HG03558 (cell line): ENCODE measurements at regions not wholly inside any gene's neighbourhood (a gene's known extent, or its start where the extent isn't known, plus 50 kb on each side); places are given as distances from the start of the nearest gene placed in this dataset.

Experiments used
- ATAC-seq: cut with Tn5 transposase; IDR thresholded peaks from one replicate; pipeline ENCODE4 v1.9.1; 2021; ENCODE audit warnings: moderate number of reproducible peaks; ENCODE audit not compliant: unreplicated experiment; ENCODE audit errors: extremely low read depth

DNA sequence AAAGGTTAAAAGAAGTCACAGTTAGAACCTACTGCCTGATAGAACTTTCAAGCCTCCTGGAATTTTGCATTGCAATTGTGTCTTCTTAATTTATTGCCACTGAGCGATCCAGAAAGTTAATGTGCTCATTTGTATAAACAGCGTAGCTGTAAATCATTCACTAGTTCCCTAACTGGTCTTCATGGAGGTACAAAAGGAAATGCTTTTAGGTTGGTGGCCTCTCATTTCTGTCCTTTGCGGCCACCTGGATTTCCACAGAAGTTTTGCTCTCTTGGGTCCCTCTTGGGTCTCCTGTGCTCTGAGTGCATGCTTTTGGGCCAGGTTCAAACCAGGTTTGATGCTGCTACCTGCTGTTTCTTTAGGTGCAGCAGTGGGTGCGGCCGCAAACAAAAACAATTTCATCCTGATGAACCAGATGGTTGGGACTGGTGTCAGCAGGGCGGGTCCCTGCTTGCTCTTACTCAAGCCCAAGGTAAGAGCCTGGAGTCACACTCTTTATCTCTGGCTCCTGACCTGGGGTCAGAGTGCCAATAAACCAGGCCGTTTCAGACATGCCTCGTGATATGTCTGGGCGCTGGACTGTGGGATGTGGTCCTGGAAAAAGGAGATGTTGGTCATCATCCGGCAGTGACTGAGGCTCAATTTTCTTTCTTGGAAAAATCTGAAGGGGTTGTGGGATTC lies 270.1 kb downstream of the PTTG2 start:
- no peak for ATAC-seq

DNA sequence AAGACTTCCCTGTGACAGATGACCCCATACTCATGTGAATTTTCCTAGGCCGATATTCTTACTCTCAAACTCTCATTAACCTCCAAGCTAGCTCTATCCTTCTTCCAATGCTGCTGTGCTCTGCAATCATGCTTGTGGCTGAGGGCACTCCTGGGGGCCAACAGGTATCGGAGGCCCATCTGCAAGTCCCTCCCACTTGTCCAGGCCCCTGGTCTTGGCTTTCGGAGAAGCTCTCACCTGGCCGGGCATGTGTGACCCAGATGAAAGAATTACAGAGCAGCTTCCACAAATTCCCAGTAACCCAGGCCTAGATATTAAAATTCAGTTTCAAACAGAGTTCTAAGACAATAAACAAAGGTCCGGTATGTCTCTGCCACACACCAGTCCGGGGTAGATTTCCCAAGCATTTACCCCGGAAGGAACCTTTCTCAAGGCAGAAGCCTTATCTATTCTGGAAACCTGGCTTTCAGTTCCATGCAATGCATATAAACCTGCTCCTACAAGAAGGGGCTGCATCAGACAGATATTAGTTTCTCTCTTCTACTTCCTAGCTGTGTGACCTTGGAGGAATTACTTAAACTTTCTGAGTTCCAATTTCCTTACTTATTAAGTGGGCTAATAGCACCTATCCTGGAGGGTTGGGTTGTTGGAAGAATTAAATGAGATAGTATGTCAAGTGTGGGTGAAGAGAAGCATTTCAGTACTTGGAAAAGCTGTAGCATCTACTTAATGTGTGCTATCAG lies 270.8 kb downstream of the PTTG2 start:
- no peak for ATAC-seq

DNA sequence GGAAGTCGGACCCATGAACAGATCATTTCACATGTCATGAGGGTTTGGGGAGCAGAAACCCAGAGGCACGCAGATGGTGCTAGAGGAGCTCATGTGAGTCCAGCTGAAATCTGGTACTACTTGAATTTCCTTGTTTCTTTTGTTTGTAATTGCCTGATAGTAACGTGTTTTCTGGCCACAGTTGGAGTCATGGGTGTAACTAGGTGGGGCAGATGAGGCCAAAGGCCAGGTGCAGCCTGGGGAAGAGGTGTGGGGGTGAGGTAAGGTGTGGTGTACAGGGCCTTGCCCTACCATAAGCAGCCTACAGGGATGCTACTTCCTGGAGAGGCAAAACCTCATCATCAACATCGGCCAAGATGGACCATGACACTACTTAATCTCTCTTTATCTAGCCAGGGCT lies 271.4 kb downstream of the PTTG2 start:
- ATAC-seq = no peak

DNA sequence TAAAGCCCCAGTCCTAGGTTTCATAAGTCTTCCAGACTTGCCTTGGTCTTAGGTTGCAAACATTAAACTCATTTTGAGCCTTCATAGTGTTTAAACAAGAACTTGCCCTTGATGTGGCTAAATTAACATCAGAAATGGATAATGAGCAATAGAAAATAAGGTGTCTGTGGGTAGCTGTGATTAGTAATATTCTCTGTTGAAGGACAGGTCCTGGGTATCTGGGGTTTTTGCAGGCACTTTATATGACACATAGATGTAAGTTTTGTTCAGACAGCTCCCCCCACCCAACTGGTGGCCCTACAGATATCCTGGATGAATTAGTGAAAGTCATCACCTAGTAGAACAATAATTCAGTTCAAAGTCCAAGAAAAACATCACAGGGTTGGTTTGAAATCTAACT lies 272.5 kb downstream of the PTTG2 start:
- ATAC-seq = no peak

DNA sequence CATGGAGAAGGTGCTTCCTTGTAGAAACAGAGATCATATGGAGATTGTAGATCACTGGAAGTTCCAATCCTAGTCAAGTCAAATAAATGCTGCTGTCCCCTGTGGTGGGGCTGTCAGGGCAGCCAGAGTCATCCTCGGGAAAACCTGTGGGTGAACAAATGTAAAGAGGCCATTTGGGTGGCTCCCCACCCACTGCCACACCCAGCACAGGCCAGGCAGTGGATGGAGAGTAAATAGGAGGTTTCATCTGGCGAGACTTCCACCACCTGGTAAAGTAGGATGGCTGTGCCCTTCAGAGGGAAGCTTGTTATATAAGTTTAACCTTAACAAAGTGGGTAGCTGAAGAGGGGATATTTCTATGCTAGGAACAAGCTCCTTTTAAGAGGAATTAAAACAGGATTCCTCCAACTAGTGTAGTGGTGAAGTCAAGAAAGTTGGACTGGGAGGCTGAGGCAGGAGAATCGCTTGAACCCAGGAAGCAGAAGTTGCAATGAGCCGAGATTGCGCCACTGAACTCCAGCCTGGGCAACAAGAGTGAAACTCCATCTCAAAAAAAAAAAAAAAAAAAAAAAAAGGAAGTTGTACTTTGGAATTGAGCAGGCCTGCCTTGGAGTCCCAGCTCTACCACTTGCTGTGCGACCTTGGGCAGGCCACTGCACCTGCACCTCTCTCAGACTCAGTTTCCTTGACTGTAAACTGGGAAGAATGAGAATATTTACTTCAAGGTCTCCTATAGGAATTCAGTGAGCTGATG lies 273.7 kb downstream of the PTTG2 start:
- no peak for ATAC-seq

DNA sequence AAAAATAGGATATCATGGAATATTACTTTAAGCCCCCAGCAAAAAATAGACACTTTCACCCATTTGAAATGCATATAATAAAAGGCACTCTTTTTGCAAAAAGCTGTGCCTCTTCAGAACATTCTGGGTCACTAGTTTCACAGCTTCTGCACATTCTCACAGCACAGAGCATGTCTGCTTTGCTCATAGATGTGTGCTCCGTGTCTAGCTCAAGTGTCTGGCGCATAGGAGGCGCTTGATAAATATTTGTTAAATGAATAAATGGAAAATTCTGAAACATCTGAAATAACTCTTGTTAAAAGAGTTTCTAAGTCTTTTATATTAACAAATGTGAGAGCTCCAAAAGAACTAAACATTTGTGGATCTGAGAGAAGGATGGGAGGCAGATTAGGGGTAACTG lies 275.2 kb downstream of the PTTG2 start:
- no peak for ATAC-seq

DNA sequence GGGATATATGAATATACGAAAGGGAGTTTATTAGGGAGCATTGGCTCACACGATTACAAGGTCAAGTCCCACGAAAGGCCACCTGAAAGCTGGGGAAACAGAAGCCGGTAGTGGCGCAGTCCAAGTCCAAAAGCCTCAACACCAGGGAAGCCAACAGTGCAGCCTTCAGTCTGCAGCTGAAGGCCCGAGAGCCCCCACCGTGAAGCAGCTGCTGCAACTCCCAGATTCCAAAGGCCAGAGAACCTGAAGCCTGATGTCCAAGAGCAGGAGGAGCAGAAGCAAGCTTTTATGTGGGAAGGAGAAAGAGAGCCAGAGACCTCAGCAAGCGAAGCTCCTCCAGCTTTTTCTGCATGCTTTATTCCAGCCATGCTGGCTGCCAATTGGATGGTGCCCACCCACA lies 275.8 kb downstream of the PTTG2 start:
- ATAC-seq = no peak

DNA sequence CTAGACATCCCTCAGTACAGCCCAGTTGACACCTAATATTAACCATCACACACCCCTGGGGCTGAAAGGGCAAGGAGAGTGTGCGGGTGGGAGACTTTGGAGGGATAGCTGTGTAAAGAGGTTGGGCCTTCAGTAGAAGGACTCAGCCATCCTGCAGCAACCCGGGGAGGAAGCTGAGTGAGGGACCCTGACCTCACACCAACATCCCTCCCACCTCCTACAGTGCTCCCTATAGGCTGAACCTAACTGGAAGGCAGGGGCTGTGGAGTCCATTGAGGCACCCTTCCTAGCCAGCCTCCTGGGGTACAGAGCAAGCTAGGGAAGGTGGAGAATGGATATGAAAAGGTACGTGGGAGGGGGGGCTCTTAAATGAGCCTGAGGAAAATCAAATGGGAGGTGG lies 276.3 kb downstream of the PTTG2 start:
- no peak for ATAC-seq

DNA sequence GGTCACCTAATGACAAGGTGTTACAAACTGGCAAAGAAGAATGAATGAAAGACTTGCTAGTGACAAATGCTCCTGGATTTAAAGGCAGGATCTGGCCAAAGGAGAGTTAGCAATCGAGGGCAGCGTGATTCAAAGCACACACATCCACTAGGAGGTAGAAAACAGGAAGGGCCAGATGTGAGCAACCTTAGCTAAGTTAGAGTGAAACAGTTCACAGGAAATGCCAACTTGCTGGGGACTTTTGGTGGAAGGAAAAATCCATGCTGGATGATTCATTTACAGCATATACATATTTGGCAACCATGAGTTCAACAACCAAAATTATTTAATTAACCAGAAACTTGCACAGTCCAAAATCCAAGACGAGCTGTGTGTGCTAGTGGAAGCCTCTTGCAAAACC lies 276.9 kb downstream of the PTTG2 start:
- no peak for ATAC-seq

DNA sequence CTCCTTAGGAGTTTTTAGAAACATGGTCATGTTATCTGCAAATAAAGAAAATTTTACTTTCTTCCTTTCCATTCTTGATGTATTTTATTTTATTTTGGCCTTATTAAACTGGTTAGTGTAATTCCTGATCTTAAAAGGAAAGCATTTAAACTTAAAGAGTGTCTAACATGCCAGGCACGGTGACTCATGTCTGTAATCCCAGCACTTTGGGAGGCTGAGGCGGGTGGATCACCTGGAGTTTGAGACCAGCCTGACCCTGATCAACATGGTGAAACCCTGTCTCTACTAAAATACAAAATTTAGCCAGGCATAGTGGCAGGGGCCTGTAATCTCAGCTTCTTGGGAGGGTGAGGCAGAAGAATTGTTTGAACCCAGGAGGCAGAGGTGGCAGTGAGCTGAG lies 281.3 kb downstream of the PTTG2 start:
- ATAC-seq = no peak

DNA sequence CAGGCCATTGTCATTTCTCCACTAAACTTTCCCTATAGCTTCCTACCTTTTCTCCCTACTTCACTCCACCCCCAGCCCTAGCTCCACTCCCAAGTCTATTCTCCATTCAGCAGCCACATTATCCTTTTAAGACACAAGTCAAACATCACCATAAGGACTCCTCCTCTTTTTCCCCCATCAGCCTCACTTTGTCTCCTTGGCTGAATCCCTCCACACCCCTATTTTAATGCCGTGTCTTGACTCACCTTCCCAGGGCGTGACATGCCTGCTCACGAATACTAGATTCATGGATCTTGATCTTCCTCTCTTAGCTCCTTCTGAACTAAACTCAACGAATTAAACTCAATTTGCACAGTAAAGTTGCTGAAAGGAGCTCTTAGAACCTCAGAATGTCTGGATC lies 281.9 kb downstream of the PTTG2 start:
- ATAC-seq = no peak

DNA sequence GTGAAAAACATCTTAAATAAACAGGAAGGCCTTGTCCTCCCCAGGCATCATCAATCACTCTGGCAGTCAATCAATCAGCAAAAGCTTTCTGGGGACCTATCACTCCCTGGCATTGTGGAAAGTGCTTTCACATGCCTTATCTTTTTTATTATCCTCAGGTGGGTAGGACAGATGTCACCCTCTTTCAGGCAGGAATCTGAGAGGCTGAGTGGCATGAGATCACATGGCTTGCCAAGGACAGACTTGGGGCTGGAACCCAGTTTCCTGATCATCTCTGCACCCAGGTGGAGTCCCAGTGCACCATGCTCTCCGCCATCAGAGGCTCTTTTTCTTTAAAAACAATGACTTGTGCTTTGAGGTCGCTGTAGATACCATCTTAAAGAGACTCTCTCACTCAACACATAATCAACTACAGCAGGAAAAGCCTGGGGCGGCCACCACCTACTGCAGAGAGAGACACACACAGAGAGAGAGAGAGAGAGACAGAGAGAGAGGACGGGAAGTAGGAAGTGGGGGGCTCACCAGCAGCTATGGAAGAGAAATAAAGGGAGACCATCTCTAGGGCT lies 282.7 kb downstream of the PTTG2 start:
- no peak for ATAC-seq

DNA sequence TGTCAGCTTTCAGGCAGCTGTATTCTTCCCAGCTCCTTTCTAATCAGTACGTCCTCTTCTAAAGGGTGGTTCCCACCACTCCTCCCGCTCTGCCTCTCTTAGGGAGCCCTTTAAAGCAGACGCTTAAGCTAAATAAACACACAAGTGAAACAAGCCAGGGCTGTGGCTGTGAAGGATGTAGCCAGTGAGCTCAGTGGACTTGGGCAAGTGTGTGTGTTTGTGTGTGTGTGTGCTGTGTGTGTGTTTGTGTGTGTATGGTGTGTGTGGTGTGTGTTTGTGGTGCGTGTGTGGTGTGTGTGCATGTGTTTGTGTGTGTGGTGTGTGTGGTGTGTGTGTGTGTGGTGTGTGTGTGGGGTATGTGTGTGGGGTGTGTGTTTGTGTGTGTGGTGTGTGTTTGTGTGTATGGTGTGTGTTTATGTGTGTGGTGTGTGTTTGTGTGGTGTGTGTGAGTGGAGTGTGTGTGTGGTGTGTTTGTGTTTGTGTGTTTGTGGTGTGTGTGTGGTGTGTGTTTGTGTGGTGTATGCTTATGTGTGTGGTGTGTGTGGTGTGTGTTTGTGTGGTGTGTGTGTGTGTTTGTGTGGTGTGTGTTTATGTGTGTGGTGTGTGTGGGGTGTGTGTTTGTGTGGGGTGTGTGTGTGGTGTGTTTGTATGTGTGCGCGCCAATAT lies 283.3 kb downstream of the PTTG2 start:
- no peak for ATAC-seq

DNA sequence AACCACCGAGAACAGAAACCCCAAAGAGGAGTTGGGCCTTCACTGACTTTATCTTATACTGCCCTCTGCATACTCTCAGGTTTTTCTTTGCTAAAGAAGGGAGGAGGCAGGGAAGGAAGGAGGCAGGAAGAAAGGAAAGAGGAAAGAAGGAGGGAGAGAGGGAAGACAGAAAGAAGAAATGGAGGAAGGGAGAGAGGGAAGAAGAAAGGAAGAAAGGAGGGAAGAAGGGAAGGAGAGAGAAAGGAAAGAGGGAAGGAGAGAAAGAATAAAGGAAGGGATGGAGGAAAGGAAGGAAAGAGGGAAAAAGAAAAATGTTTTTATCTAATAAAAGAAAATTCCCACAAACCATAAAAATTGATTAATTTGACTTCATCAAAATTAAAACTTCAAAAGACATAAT lies 294.6 kb downstream of the PTTG2 start:
- no peak for ATAC-seq

DNA sequence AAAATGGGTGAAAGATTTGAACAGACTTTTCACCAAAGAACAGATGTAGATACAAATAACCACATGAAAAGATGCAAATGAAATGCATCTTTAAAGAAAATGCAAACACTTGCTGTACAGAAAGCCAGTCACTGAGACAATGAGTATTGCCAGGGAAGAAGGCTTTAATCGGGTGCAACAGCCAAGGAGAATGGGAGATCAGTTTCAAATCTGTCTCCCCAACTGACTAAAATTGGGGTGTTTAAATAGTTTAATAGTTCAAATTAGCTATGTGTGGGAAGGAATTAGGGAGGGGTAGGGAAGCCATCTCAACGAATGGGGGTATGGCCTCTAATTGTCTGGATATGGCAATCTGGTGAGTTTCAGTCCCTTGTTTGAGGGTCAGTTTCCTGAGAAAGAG lies 295.4 kb downstream of the PTTG2 start:
- ATAC-seq = no peak

DNA sequence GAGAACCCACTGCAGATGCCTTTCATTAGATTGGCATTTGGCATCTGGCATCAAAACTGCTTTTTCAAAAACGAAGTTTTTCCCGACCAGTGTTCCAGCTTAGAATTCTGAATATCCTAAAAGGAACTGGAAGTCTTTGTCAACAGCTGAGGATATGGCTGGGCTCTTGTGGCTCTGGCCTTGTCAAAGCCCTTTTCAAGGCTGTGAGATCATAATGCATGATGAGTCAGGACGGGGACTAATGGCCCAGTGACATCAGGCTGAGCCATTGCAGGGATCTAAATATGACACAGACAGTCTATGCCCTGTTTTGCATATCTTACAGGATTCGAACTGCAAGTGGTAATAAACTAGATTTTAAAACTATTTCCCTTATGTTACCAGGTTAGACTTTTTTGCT lies 306.4 kb downstream of the PTTG2 start:
- no peak for ATAC-seq

DNA sequence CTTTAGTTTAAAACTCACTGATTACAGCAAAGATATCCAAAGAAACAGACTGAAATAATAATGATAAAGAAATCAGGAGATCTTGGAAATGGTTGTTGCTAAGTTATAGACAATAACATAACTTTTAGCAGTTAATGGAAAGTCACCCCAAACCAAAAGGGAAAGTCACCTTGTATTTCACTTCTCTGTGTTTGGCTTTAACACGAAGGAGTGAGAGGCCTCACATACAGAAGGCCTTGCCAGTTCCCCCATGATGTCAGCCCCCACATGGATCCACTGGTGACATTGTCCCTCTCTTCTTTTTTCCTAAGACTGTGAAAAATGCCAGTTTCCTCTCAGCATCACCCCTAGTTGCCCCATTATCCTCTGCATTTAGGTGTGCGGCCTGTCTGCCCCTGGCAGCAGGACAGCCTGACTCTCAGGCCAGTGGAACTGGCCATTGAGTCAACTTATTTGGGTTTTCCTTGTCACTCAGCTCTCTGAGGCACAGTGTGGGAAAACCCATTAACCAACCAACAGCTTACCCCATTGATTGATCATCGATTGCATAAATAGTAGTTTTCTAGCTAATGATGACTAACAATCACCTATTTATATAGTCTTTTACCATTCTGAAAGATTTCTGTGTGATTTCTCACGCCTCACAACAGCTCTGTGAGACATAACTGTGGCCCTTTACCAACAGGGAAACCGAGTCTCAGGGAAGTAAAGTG lies 308.1 kb downstream of the PTTG2 start:
- ATAC-seq = no peak

DNA sequence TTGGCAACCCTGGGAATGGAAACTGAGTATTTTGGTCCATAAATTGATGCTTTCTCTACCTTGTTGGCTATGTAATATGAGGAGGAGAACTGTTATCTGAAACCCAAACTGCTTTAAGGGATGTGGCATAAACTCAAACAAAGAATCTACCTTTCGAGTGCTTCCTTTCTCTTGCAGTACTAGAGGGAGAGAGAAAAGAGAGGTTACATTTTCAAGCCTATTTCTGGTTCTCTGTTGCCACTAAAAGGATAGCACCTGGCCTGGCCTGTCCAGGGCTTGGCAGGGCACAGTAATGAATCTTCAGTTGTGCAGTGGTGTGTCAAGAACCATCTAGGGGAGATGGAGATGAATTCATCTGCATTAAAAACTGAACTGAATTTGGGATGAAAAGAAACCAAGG lies 308.6 kb downstream of the PTTG2 start:
- ATAC-seq = no peak

DNA sequence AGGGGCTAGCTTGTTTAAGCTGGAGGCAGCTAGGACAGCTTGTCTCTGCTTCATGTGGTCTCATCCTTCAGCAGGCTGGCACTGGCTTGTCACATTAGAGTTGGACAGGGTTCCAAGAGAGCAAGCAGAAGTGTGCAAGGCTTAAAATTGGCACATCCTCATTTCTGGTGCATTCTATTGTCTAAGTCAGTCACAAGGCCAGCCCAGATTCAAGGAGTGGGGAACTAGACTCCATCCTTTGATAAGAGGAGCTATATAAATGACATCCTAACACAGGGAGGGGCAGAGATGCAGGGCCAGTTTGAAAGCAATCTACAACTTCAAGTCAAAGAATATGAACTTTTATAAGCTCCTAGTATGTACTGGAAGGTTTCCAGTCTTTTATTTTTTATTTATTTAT lies 313.2 kb downstream of the PTTG2 start:
- ATAC-seq = no peak
